Posterior vena cava (tissue), 2 donors: ENCODE measurements at regions not wholly inside any gene's neighbourhood (a gene's known extent, or its start where the extent isn't known, plus 50 kb on each side); places are given as distances from the start of the nearest gene placed in this dataset.
A peak's percentile ranks its signal among the peaks of the same experiment; 100 is the strongest.

ENCODE experiments used
- DNase-seq: peaks from one replicate; pipeline ENCODE4 v3.0.0-alpha.2; 2020; ENCODE audit warnings: low spot score
- intact Hi-C, 2 donors: fragments of 100-400 bp; cut with DNase I; formaldehyde crosslinking; loops; one replicate each; pipeline versions ENCODE4 v1.14.1 to v1.14.2; 2022 to 2023
- donor health status: DM: yes; HTN: yes; CAD: no.
- donor health status: DM: yes; HTN: yes; CAD: no.

GRCh38 chr3:10619989-10620832 is 114.8 kb upstream of the ATP2B2 start:
- intact Hi-C loops, result no loop called here
- DNase-seq, result peak; percentile 51

DNA sequence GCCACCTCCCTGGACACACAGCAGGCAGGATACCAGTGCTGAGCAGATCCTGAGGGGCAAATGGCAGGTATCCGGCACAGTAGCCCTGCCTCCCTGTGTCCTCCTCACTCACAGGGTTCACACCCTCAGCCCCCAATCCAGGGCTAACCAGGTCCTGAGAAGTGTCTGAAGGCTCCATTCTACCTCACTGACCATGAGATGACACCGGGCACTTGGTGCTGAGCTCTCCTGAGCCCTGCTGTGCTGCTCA is 115.4 kb upstream of the ATP2B2 start:
- intact Hi-C loops, result no loop called here
- peak; percentile 58 for DNase-seq

DNA sequence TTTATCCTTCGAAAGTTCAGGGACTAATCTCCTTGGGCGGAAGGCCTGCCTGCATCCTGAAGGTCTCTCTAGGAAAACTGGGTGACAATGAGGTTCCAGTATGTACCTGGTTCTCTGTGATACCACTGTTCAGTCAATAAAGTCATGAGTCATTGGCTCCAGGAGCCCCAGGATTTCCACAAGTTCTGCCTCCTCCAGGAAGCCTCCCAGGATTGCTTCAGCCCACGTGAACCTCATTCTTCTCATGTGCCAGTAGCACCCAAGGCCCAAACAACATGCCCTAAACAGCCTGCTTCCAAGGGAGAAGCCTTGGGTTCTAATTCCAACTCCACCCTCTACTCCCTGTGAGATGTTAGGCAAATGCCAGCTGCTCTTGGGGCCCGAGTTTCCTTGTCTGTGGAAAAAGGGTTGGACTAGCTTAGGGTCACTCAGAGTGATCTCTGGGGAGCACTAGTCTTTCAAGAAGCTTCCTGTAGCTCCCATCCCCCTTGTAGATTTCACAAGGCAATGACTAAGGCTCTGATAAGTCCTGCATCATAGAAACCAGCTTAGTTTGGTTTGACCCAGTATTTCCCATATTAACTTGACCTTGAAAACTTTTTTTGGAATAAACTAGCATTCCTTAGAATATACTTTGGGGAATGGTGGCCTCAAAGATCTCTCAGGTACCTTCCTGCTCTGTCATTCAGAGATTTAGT is 118.3 kb upstream of the ATP2B2 start:
- peak; percentile 20 for DNase-seq
- intact Hi-C loops, result no loop called here

DNA sequence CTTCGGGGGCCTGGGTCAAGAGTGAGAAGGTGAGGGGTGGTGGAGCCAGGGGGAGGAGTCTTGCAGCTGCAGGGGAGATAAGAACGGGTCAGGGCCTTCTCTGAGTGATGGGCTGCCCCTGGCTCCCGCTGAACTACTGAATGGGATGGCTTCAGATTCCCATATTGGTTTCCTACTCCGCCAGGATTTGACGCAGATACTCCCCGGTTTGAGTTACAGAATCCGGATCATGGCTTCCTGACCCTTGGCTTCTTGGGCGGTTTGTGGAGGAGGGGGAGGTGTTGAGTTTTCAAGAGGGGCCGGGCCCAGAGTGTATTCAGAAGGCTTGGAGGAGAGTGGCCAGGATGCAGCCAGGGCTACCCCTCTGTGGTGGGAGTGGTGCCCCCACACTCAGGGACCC is 119.9 kb upstream of the ATP2B2 start:
- intact Hi-C loops, result no loop called here
- DNase-seq, result peak; percentile 59

- intact Hi-C loops, result no loop called here
- DNase-seq, result no peak
Measured at GRCh38 chr3:10627884-10628572, 122.6 kb upstream of the ATP2B2 start.

DNA sequence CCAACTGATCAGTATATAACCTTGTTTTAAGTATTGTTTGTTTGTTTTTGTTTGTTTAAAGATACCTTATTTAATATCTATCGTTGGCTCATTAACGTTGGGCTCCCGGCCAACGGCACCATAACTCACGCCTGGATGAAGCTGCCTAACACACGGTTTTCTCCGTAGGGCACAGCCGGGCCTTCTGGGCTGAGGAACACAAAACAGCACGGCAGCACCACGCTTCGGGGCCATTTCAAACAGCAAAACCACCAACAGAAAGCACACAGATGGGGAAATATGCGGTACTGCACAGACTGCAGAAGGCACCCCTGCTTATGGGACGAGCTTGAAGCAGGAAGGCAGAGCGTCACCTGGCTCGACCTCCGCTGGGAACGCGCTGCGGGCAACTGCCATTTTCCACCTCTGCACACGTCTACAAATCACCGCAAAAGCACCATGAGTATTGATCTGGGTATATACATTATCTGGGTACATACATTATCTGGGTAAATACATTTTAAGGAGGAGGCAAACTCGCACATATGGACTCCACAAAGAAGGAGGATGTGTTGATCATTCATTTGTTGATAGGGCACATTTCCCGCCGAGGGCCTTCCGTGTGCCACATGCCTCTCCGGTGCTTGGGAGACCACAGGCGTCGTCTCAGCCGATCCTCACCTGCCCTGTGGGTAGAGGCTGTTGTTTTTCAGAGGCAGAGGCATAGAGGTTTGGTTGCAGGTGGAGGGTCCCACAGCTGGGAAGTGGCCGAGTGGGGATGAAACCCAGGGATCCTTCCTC is 123.7 kb upstream of the ATP2B2 start:
- DNase-seq, result no peak
- intact Hi-C loops, result no loop called here

- intact Hi-C loops, result no loop called here
Measured at GRCh38 chr3:10629671-10630040, 124.3 kb upstream of the ATP2B2 start.

DNA sequence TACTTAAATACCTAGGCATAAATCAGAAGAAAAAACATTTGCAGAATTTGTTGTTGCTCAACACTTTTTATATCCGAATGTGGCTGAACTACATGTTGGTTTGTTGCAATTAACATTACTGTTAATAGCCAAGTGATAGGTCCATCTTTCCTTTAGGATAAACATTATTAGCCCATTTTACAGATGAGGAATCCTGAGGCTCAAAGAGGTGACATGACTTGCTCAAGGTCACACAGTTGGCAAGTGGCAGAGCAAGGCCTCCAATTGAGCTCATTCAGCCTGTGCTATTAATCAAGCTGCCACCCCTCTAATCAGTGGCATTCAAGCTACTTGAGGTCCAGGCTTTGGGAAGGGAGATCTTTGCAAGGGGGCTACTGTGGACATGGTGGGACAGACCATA is 125.8 kb upstream of the ATP2B2 start:
- intact Hi-C loops, result no loop called here
- DNase-seq, result no peak

More at GRCh38 chr3:10629671-10630040, 124.3 kb upstream of the ATP2B2 start:
- no peak for DNase-seq

DNA sequence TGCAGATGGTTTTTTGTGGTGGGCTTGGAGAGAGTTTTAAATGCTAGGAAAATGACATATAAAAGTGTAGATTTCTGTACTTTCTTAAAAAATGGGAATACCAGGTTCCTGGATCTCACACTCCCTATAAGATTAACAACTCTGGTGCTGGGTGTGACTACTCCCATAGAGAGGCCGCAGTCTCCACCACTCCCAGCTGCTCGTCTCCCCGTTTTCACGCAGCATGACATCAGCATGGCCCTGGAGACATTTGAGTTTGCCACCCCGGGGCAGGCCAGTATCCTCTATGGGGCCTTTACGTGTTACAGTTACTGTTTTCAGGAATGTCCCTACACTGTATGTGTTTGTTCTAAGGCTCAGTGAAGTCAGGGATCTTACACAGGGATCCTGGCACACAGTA is 126.7 kb upstream of the ATP2B2 start:
- intact Hi-C loops, result no loop called here
- DNase-seq, result no peak

- intact Hi-C loops, result no loop called here
- DNase-seq, result no peak
Measured at GRCh38 chr3:10632741-10633140, 127.4 kb upstream of the ATP2B2 start.

DNA sequence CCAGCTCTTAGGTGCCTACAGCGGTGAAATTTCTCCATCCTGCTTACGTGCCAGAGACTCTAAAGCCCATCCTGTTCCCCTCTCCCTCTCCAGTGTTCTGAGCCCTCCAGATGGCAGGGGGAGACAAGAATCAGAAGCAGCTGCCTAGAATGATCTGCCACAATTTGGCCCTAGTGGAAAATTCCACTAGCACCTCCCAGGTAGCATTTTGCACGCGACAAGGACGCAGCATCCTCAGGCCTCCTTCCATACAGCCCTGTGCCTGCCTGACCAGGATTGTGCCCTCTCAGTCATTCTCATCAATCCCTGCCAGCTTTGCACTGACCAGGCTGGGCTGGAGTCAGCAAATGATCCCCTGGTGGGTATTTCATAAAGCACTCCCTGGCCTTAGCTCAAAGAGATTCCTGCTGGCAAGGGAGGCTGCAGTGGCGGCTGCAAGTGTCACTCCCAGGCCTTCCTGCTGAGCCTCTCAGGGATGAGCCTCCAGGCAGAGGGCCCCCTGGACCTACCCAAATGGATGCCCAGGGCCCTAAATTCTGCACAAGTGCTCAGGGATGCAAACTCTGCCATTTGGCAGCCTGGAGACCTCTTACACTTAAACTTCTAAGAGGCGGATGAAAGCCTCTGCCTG is 130.2 kb upstream of the ATP2B2 start:
- DNase-seq, result no peak

DNA sequence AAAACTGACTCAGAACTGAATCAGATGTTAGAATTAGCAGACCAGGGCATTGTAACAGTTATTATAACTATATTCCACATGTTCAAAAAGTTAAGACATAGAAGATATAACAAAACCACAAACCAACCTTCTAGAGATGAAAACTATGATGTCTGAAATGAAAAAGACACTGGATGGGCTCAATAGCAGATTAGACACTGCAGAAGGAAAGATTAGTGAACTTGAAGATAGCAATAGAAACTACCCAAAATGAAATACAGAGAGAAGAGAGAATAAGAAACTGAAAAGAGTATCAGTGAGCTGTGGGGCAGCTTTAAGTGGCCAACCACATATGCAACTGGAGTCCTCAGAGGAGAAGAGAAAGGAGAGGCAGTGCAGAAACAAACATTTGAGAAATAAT is 132.0 kb upstream of the ATP2B2 start:
- DNase-seq, result no peak
- intact Hi-C loops, result no loop called here

More for the DNA sequence above, 130.2 kb upstream of the ATP2B2 start:
- intact Hi-C loops, result loop anchor here in 1 of 2 donors (1.0 kb wide), 1 partner anchor 34 kb away; no protein-coding TSS in a partner anchor

- no peak for DNase-seq
- intact Hi-C loops, result no loop called here
Measured at GRCh38 chr3:10638466-10638865, 133.1 kb upstream of the ATP2B2 start.

DNA sequence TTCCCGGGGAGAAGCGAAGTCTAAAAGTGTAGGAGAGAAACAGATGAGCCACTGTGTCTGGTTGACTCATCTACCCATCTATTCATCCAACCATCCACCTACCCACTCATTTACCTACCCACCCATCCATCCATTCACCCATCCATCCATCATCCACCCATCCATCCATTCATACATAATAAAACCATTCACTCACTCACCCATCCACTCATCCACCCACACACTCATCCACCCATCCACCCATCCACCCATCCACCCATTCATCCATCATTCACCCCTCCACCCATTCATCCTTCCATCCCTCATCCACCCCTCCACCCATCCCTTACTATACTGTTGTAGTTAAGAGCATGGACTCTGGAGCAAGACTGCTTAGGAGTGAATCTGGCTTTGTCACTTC is 136.4 kb upstream of the ATP2B2 start:
- intact Hi-C loops, result no loop called here
- no peak for DNase-seq

- DNase-seq, result no peak
- intact Hi-C loops, result no loop called here
Measured at GRCh38 chr3:10644189-10644588, 138.8 kb upstream of the ATP2B2 start.

GRCh38 chr3:10645800-10646199 is 140.4 kb upstream of the ATP2B2 start:
- DNase-seq, result peak; percentile 52
- intact Hi-C loops, result no loop called here

DNA sequence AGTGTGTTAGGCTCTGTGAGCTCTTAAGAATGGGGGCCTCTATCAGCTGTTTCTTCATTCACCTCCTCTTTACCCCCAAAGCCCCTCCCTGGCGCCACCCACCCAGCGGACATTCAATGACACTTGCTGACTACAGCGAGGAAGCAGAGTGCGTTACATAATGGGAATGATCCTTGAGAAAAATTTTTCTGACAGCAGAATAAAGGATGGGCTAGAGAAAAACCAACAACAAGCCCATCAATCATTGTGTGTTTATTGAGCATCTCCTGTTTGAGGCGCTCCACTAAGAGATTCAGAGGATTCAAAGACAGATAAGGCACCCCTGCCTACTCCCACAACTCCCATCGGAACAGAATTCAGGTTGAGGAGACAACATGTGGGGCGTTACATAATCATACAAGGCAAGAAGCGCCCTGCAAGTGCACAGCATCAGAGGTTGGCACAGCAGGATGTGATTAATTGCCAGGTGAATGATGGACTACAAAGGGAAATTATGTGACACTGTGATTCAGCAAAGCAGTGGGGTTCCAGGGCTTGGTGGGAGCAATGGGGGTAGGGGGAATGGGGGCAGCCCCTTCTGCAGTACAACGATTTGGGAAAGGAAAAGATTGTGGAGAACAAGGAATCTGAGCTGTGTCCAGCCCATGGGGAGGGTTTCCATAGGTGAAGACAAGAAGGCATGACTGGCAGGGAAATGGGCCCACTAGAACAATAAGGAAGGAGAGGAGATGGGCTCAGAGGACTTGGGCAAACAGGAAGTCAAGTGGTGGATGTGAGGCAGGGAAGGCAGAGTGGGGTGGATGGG is 141.3 kb upstream of the ATP2B2 start:
- DNase-seq, result peak; percentile 41
- intact Hi-C loops, result no loop called here

- DNase-seq, result peak; percentile 51
- intact Hi-C loops, result no loop called here
Measured at GRCh38 chr3:10647376-10647775, 142.0 kb upstream of the ATP2B2 start.

DNA sequence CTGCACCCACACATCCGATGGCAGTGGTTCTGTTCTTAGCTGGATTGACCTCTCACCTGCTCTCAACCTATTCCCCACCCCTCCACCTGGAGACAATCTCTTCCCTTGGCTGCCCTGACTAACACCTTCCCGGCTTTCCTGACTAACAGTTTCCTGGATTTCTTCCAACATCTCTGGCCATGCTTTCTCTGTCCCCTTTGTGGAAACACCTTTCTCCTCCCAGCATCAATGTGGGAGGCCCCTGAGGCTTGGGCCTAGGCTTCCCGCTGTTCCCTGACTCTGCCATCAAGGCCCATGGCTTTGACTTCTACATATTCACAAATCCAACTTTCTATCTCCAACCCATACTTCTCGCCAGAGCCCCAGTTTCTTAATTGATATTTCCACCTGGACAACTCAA is 142.8 kb upstream of the ATP2B2 start:
- intact Hi-C loops, result no loop called here
- no peak for DNase-seq
